ENCODE measurements at regions not wholly inside any gene's neighbourhood (a gene's known extent, or its start where the extent isn't known, plus 50 kb on each side); places are given as distances from the start of the nearest gene placed in this dataset.

- Histone ChIP-seq H3K4me1 (ENCODE audit: low read depth, poor library complexity, severe bottlenecking) (no peaks in the 10 kb centered on the region), H3K4me3 (IDR thresholded peaks at IDR 0.05; ENCODE audit: insufficient read depth, low read depth, low read length) (no peak overlapping the region), H3K4me2 (no peak overlapping the region), H3K9ac (no peak overlapping the region), H3K36me3 (ENCODE audit: insufficient read depth) (no peaks in the 10 kb centered on the region), H3K79me2 (ENCODE audit: insufficient read depth, low read depth) (no peaks in the 10 kb centered on the region), H3K27ac (no peak overlapping the region), H4K20me1 (ENCODE audit: insufficient read depth) (no peaks in the 10 kb centered on the region), H3K27me3 (ENCODE audit: insufficient read depth, low read depth) (no peaks in the 10 kb centered on the region), H2AFZ (ENCODE audit: low read depth) (no peak overlapping the region)
- no peak for TF ChIP-seq CTCF (conservative IDR thresholded peaks at IDR 0.05; ENCODE audit: low read depth, low read length)
Observed at GRCh38 chr10:85280014-85280413, 951.6 kb downstream of the CCSER2 start.

- H3K27me3 ChIP-seq (ENCODE audit: insufficient read depth, low read depth): no peaks in the 10 kb centered on the region
- H3K27ac ChIP-seq: no peak overlapping the region
- no peak for TF ChIP-seq CTCF (conservative IDR thresholded peaks at IDR 0.05; ENCODE audit: low read depth, low read length)
- no peak overlapping the region for H2AFZ ChIP-seq (ENCODE audit: low read depth)
- H3K4me1 ChIP-seq (ENCODE audit: low read depth, poor library complexity, severe bottlenecking): no peaks in the 10 kb centered on the region
- no peak overlapping the region for H3K4me2 ChIP-seq
- H3K79me2 ChIP-seq (ENCODE audit: insufficient read depth, low read depth): no peaks in the 10 kb centered on the region
- H4K20me1 ChIP-seq (ENCODE audit: insufficient read depth): no peaks in the 10 kb centered on the region
- no peaks in the 10 kb centered on the region for H3K36me3 ChIP-seq (ENCODE audit: insufficient read depth)
- no peak overlapping the region for H3K4me3 ChIP-seq (IDR thresholded peaks at IDR 0.05; ENCODE audit: insufficient read depth, low read depth, low read length)
- no peak overlapping the region for H3K9ac ChIP-seq
Observed at GRCh38 chr10:85284778-85285770, 956.7 kb downstream of the CCSER2 start.

- no peak for TF ChIP-seq CTCF (conservative IDR thresholded peaks at IDR 0.05; ENCODE audit: low read depth, low read length)
- H3K9ac ChIP-seq: no peak overlapping the region
- H3K4me3 ChIP-seq (IDR thresholded peaks at IDR 0.05; ENCODE audit: insufficient read depth, low read depth, low read length): no peak overlapping the region
- no peak overlapping the region for H3K27ac ChIP-seq
- H3K4me2 ChIP-seq: no peak overlapping the region
- no peak overlapping the region for H2AFZ ChIP-seq (ENCODE audit: low read depth)
- H3K4me1 ChIP-seq (ENCODE audit: low read depth, poor library complexity, severe bottlenecking): no peaks in the 10 kb centered on the region
- no peaks in the 10 kb centered on the region for H3K27me3 ChIP-seq (ENCODE audit: insufficient read depth, low read depth)
- no peaks in the 10 kb centered on the region for H3K79me2 ChIP-seq (ENCODE audit: insufficient read depth, low read depth)
- H4K20me1 ChIP-seq (ENCODE audit: insufficient read depth): no peaks in the 10 kb centered on the region
- H3K36me3 ChIP-seq (ENCODE audit: insufficient read depth): no peaks in the 10 kb centered on the region
Observed at GRCh38 chr10:85293483-85293882, 965.1 kb downstream of the CCSER2 start.

- H3K4me3 ChIP-seq (IDR thresholded peaks at IDR 0.05; ENCODE audit: insufficient read depth, low read depth, low read length): no peak overlapping the region
- no peaks in the 10 kb centered on the region for H3K79me2 ChIP-seq (ENCODE audit: insufficient read depth, low read depth)
- no peak overlapping the region for H3K27ac ChIP-seq
- no peak overlapping the region for H2AFZ ChIP-seq (ENCODE audit: low read depth)
- no peaks in the 10 kb centered on the region for H4K20me1 ChIP-seq (ENCODE audit: insufficient read depth)
- no peak overlapping the region for H3K4me2 ChIP-seq
- no peak overlapping the region for H3K9ac ChIP-seq
- TF ChIP-seq CTCF (conservative IDR thresholded peaks at IDR 0.05; ENCODE audit: low read depth, low read length): no peak
- no peaks in the 10 kb centered on the region for H3K36me3 ChIP-seq (ENCODE audit: insufficient read depth)
- H3K27me3 ChIP-seq (ENCODE audit: insufficient read depth, low read depth): no peaks in the 10 kb centered on the region
- no peaks in the 10 kb centered on the region for H3K4me1 ChIP-seq (ENCODE audit: low read depth, poor library complexity, severe bottlenecking)
Observed at GRCh38 chr10:85311613-85312337, 983.4 kb downstream of the CCSER2 start.

Measured in KMS-11 (cell line).